ENCODE measurements at regions not wholly inside any gene's neighbourhood (a gene's known extent, or its start where the extent isn't known, plus 50 kb on each side); places are given as distances from the start of the nearest gene placed in this dataset.

GRCh38 chr16:54783226-54783625, 147.4 kb upstream of the IRX5 start:
- DNase-seq, result no peak

GRCh38 chr16:54780266-54780665, 150.4 kb upstream of the IRX5 start:
- DNase-seq (no peak), ATAC-seq (ENCODE audit: insufficient read depth, low FRiP score) (no peak)
- no peak overlapping the region for H3K27ac ChIP-seq (ENCODE audit: low read depth in 1 of 2, low read length in 1 of 2)
- H3K36me3 ChIP-seq (ENCODE audit: control insufficient read depth in 4 of 4, insufficient read depth in 4 of 4, low read length in 4 of 4), result no peaks in the 10 kb centered on the region
- no peak for TF ChIP-seq CTCF (IDR thresholded peaks at IDR 0.05; ENCODE audit: control extremely low read depth, extremely low read depth)
- 85 to 88% methylated on average over 1 of the region's 1 CpG for whole genome bisulfite sequencing, 2 donors
- H3K9ac ChIP-seq (ENCODE audit: insufficient read depth in 1 of 2, low read length in 2 of 2), result no peak overlapping the region
- peaks cover 0 to 2% (median 0%) of the 10 kb centered on the region in 4 donors for H3K9me3 ChIP-seq (ENCODE audit: control insufficient read depth in 4 of 4, insufficient read depth in 3 of 4, low read length in 3 of 4)
- H3K4me1 ChIP-seq (ENCODE audit: control insufficient read depth in 5 of 5, insufficient read depth in 5 of 5, low read length in 5 of 5), result no peaks in the 10 kb centered on the region
- H3K4me3 ChIP-seq, result no peak overlapping the region
- H3K27me3 ChIP-seq (ENCODE audit: control insufficient read depth in 3 of 3, insufficient read depth in 3 of 3, low read length in 2 of 3), result peaks cover 0 to 3% (median 0%) of the 10 kb centered on the region in 3 donors

More at GRCh38 chr16:54783226-54783625, 147.4 kb upstream of the IRX5 start:
- H3K27me3 ChIP-seq (ENCODE audit: control insufficient read depth in 3 of 3, insufficient read depth in 3 of 3, low read length in 2 of 3), result no peaks in the 10 kb centered on the region
- WGBS, 2 donors, result 83 to 85% methylated on average over 3 of the region's 3 CpGs
- H3K36me3 ChIP-seq (ENCODE audit: control insufficient read depth in 4 of 4, insufficient read depth in 4 of 4, low read length in 4 of 4), result no peaks in the 10 kb centered on the region
- H3K4me1 ChIP-seq (ENCODE audit: control insufficient read depth in 5 of 5, insufficient read depth in 5 of 5, low read length in 5 of 5), result no peaks in the 10 kb centered on the region
- no peak overlapping the region for H3K4me3 ChIP-seq
- H3K27ac ChIP-seq (ENCODE audit: low read depth in 1 of 2, low read length in 1 of 2), result no peak overlapping the region
- no peak for TF ChIP-seq CTCF (IDR thresholded peaks at IDR 0.05; ENCODE audit: control extremely low read depth, extremely low read depth)
- no peak for ATAC-seq (ENCODE audit: insufficient read depth, low FRiP score)
- H3K9me3 ChIP-seq (ENCODE audit: control insufficient read depth in 4 of 4, insufficient read depth in 3 of 4, low read length in 3 of 4), result peaks cover 0 to 6% (median 1%) of the 10 kb centered on the region in 4 donors
- H3K9ac ChIP-seq (ENCODE audit: insufficient read depth in 1 of 2, low read length in 2 of 2), result no peak overlapping the region

- peaks cover 0 to 2% (median 0%) of the 10 kb centered on the region in 4 donors for H3K9me3 ChIP-seq (ENCODE audit: control insufficient read depth in 4 of 4, insufficient read depth in 3 of 4, low read length in 3 of 4)
- ATAC-seq (ENCODE audit: insufficient read depth, low FRiP score) (no peak), DNase-seq (no peak)
- TF ChIP-seq CTCF (IDR thresholded peaks at IDR 0.05; ENCODE audit: control extremely low read depth, extremely low read depth), result no peak
- no peaks in the 10 kb centered on the region for H3K36me3 ChIP-seq (ENCODE audit: control insufficient read depth in 4 of 4, insufficient read depth in 4 of 4, low read length in 4 of 4)
- peaks cover 0 to 3% (median 0%) of the 10 kb centered on the region in 3 donors for H3K27me3 ChIP-seq (ENCODE audit: control insufficient read depth in 3 of 3, insufficient read depth in 3 of 3, low read length in 2 of 3)
- no peak overlapping the region for H3K27ac ChIP-seq (ENCODE audit: low read depth in 1 of 2, low read length in 1 of 2)
- no peak overlapping the region for H3K4me3 ChIP-seq
- H3K9ac ChIP-seq (ENCODE audit: insufficient read depth in 1 of 2, low read length in 2 of 2), result no peak overlapping the region
- H3K4me1 ChIP-seq (ENCODE audit: control insufficient read depth in 5 of 5, insufficient read depth in 5 of 5, low read length in 5 of 5), result no peaks in the 10 kb centered on the region
Observed at GRCh38 chr16:54779549-54779948, 151.1 kb upstream of the IRX5 start.

GRCh38 chr16:54774768-54775167, 155.9 kb upstream of the IRX5 start:
- peaks cover 0 to 2% (median 0%) of the 10 kb centered on the region in 4 donors for H3K9me3 ChIP-seq (ENCODE audit: control insufficient read depth in 4 of 4, insufficient read depth in 3 of 4, low read length in 3 of 4)
- DNase-seq (no peak), ATAC-seq (ENCODE audit: insufficient read depth, low FRiP score) (no peak)
- no peak for TF ChIP-seq CTCF (IDR thresholded peaks at IDR 0.05; ENCODE audit: control extremely low read depth, extremely low read depth)
- no peaks in the 10 kb centered on the region for H3K36me3 ChIP-seq (ENCODE audit: control insufficient read depth in 4 of 4, insufficient read depth in 4 of 4, low read length in 4 of 4)
- peaks cover 0 to 3% (median 0%) of the 10 kb centered on the region in 3 donors for H3K27me3 ChIP-seq (ENCODE audit: control insufficient read depth in 3 of 3, insufficient read depth in 3 of 3, low read length in 2 of 3)
- WGBS, 2 donors, result 72 to 80% methylated on average over 3 of the region's 3 CpGs
- H3K4me1 ChIP-seq (ENCODE audit: control insufficient read depth in 5 of 5, insufficient read depth in 5 of 5, low read length in 5 of 5), result no peaks in the 10 kb centered on the region
- no peak overlapping the region for H3K9ac ChIP-seq (ENCODE audit: insufficient read depth in 1 of 2, low read length in 2 of 2)
- H3K27ac ChIP-seq (ENCODE audit: low read depth in 1 of 2, low read length in 1 of 2), result no peak overlapping the region
- H3K4me3 ChIP-seq, result no peak overlapping the region
